AG09319 (cell line): ENCODE measurements at regions not wholly inside any gene's neighbourhood (a gene's known extent, or its start where the extent isn't known, plus 50 kb on each side); places are given as distances from the start of the nearest gene placed in this dataset.

Experiments
- DNase-seq: peaks from one replicate; pipeline ENCODE4 v3.0.0-alpha.2; 2010; ENCODE audit warnings: low read depth; ENCODE audit errors: extremely low read depth
- CTCF ChIP-seq: IDR thresholded peaks from 2 replicates; pipeline ENCODE4 v1.5.1; 2011; ENCODE audit warnings: low read depth, mild to moderate bottlenecking, inconsistent platforms, low read length, moderate library complexity

DNA sequence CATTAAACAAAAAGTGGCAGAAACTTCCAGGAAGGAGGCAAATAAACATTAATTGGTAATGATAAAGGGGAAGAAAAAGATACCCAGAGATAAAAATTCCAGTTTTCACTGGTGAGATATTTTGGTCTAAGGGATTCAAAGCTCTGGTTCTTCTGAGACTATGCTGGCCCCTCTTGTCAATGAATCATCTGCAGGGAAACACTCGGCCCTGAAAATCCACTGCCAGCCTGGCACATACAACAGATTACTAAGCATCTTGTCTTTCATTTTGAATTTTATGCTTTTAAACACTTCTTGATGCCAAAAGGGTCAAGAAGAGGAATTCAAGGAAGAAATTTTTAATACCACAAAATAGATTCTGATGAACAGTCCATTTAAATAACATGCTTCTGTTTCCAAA is 1603.8 kb upstream of the ZEB2 start:
- DNase-seq: no peak
- TF ChIP-seq CTCF: no peak

- TF ChIP-seq CTCF: no peak
- DNase-seq: no peak
These were observed 1603.3 kb upstream of the ZEB2 start for GRCh38 chr2:146123256-146123655.

- no peak for DNase-seq
- TF ChIP-seq CTCF: no peak
These were observed 1599.7 kb upstream of the ZEB2 start for GRCh38 chr2:146119586-146119985.

DNA sequence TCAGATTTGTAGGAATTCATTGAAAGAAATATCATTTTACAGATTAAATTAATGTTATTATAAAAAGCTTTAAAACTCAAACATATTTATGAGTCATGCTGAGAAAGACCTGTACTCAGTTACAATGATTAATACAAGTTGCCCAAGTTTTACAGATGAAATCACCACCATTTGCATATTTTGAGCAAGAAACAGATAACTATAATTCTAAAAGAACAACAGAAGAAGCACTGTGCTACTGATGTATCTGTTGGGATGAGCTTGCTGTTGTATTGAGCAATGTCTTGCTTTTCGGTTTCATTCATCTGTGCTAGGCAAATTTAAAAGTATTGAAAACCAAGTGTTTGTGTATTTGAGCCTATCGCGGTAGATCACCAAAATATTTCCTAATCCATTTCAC is 1589.1 kb upstream of the ZEB2 start:
- DNase-seq: no peak
- no peak for TF ChIP-seq CTCF

DNA sequence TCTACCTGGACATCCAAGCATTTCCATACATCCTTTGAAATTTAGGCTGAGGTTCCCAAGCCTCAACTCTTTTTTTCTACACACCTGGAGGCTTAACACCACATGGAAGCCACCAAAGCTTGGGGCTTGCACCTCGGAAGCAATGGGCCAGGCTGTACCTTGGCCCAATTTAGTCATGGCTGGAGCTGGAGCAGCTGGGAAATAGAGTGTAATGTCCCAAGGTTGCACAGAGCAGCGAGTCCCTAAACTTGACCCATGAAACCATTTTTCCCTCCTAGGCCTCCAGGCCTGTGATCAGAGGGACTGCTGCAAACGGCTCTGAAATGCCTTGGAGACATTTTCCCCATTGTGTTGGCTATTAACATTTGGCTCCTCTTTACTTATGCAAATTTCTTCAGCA is 1574.3 kb upstream of the ZEB2 start:
- DNase-seq: no peak
- no peak for TF ChIP-seq CTCF

DNA sequence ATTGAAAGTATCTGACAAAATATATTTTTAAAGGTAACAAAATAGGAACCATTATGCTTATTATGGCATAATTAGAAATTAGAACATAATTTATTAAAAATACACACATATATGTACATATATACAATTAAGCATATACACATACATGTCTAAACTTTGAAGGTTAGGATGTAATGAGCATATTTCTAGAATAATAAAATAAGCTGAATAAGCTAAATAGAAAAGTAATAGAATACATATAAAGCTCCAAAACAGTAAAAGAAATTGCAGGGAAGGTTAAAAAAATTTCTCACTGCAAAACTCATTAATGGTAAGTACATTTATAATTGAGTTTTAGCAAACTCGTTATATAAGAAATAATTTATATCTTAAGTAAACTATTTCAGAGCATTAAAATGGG is 1561.5 kb upstream of the ZEB2 start:
- no peak for TF ChIP-seq CTCF
- DNase-seq: no peak

DNA sequence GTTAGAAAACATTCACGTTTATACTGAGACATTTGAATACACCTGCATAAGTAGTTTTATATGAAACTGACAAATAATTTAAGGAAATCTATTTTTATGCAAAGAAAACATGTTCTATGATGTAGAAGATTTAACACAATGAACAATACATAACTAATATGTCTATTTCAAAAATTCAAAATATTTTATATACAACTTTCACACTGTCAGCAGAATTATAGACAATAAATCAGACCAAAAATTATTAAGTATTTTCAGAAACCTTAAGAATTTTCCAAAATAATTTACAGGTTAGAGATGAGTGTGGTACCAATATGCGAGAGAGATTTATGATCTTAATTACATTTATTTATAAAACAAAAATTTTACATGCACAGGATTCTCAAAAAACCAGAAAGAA is 1561.0 kb upstream of the ZEB2 start:
- DNase-seq: no peak
- TF ChIP-seq CTCF: no peak

DNA sequence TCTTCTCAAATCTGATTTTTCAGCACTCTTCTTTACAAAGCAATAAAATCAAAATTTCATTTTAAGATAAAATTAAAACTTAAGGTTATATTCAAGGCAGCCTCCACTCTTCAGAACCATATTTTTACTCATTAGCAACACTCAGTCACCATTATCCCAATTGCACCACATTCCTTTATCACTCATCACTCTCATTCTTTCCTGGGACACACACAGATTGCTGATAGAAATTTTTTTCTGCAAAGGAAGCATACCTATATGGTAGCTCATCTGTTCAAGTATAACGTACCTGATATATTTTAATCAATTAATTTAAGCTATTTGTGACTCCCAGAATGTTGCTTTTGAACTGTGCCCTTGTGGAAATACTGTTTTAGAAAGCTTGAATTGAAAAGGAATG is 1559.3 kb upstream of the ZEB2 start:
- no peak for TF ChIP-seq CTCF
- no peak for DNase-seq
